ENCODE measurements at regions not wholly inside any gene's neighbourhood (a gene's known extent, or its start where the extent isn't known, plus 50 kb on each side); places are given as distances from the start of the nearest gene placed in this dataset.
A peak's percentile ranks its signal among the peaks of the same experiment; 100 is the strongest.

DNA sequence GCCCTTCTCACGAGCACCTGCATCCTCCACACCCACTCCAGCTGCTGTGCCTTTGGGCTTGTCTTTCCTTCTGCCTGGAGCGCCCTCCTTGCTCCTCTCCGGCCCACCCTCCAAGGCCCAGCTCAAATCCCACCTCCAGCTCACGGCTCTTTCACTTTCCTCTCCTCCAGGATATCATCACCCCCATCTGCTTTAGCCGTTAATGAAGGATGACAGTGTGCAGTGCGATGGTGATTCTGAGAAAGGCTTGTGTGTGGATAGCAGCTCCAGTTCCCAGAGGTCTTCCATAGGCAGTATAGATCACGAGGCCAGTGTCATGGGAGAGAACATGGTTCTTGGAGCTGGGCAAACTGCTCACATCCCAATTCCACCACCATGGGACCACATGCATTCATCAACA, 237.4 kb downstream of the TLE3 start:
- peaks cover 16% of the 10 kb centered on the region for H3K9me1 ChIP-seq (ENCODE audit: insufficient read depth, low read length)
- in situ Hi-C loops (cut with MboI; ENCODE audit: low sequenced_read_pairs) (no loop called here), dilution Hi-C loops (cut with HindIII; ENCODE audit: low sequenced_read_pairs, unreplicated experiment) (no loop called here), intact Hi-C loops (cut with micrococcal nuclease) (loop anchor here (5.0 kb wide), 1 partner anchor 42 kb away; no protein-coding TSS in a partner anchor)
- no peak overlapping the region for H4K5ac ChIP-seq (ENCODE audit: low read depth, low read length)
- H3K4me2 ChIP-seq (ENCODE audit: low read depth, low read length) = no peak overlapping the region
- ATAC-seq (ENCODE audit: low read depth) (no peak), DNase-seq (no peak)
- no peak overlapping the region for H3K56ac ChIP-seq (ENCODE audit: extremely low read depth, insufficient read depth, low read length)
- peaks cover 4 to 12% of the 10 kb centered on the region in 2 experiments; a peak in 3 of 4 replicates for H3K79me1 ChIP-seq (ENCODE audit: low read depth in 1 of 2, low read length in 2 of 2)
- no peaks in the 10 kb centered on the region for H3K36me3 ChIP-seq (ENCODE audit: control insufficient read depth, insufficient read depth, low read length)
- H3K14ac ChIP-seq (replicated peaks; ENCODE audit: low read depth, low read length) = no peak overlapping the region
- H3K4me3 ChIP-seq (ENCODE audit: insufficient read depth, low read depth, low read length) = no peak overlapping the region
- H2AFZ ChIP-seq (replicated peaks; ENCODE audit: low read length, poor library complexity) = no peak overlapping the region
- H2AK9ac ChIP-seq (replicated peaks; ENCODE audit: low read depth, low read length, poor library complexity) = no peak overlapping the region
- peaks cover 20% of the 10 kb centered on the region for H3K4me1 ChIP-seq (ENCODE audit: control insufficient read depth, insufficient read depth, low read length)
- BruUV-seq (replicated peaks) = no TSS peak
- H2BK15ac ChIP-seq (ENCODE audit: low read depth, low read length) = peak overlapping the region; percentile 48; the same call in 1 of the 3 replicates
- ChIA-PET POLR2A (ENCODE audit: unreplicated experiment) (no interaction called here), CTCF (no interaction called here)
- H2AK5ac ChIP-seq (ENCODE audit: low read depth, low read length) = peak overlapping the region; percentile 27; the same call in 1 of the 2 replicates
- TF ChIP-seq RCOR1 (IDR thresholded peaks at IDR 0.05; ENCODE audit: insufficient replicate concordance, low read length) (no peak), SMC3 (IDR thresholded peaks at IDR 0.05; ENCODE audit: low read depth, low read length) (no peak), RFX5 (IDR thresholded peaks at IDR 0.05; ENCODE audit: low read depth, low read length) (no peak), MAFK (IDR thresholded peaks at IDR 0.05; ENCODE audit: low read depth, low read length) (no peak), CEBPB (IDR thresholded peaks at IDR 0.05; ENCODE audit: low read depth, low read length) (no peak), RAD21 (IDR thresholded peaks at IDR 0.05; ENCODE audit: low read length) (no peak), MAZ (IDR thresholded peaks at IDR 0.05; ENCODE audit: borderline replicate concordance, low read depth, low read length) (no peak), FOS (IDR thresholded peaks at IDR 0.05; ENCODE audit: low read depth, low read length) (no peak), CHD1 (IDR thresholded peaks at IDR 0.05; ENCODE audit: low read depth, low read length) (no peak), BHLHE40 (IDR thresholded peaks at IDR 0.05; ENCODE audit: low read depth, low read length) (no peak)
- TF ChIP-seq, protein P1, sequence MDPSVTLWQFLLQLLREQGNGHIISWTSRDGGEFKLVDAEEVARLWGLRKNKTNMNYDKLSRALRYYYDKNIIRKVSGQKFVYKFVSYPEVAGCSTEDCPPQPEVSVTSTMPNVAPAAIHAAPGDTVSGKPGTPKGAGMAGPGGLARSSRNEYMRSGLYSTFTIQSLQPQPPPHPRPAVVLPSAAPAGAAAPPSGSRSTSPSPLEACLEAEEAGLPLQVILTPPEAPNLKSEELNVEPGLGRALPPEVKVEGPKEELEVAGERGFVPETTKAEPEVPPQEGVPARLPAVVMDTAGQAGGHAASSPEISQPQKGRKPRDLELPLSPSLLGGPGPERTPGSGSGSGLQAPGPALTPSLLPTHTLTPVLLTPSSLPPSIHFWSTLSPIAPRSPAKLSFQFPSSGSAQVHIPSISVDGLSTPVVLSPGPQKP (IDR thresholded peaks at IDR 0.05; ENCODE audit: borderline replicate concordance, low read depth, low read length) = no peak
- H4K20me1 ChIP-seq (ENCODE audit: insufficient read depth, low read length) = no peaks in the 10 kb centered on the region
- no peak overlapping the region for H3K23ac ChIP-seq (ENCODE audit: low read depth, low read length)
- H3K9me3 ChIP-seq (ENCODE audit: control insufficient read depth, insufficient read depth, low read length) = no peaks in the 10 kb centered on the region
- peak overlapping the region; percentile 29; the same call in 1 of the 2 replicates for H2BK120ac ChIP-seq (ENCODE audit: low read depth, low read length)
- H2BK20ac ChIP-seq (ENCODE audit: low read depth, low read length) = 0 out of 2 replicates have a peak overlapping the region, but pooled peaks have one; percentile 3
- WGBS, 2 experiments (ENCODE audit: extremely low coverage in 2 of 2, insufficient read length in 1 of 2) = no CpG with 5 or more reads among the region's 7 CpGs
- H4K91ac ChIP-seq (ENCODE audit: insufficient read depth, low read depth, low read length) = no peak overlapping the region
- H2BK5ac ChIP-seq (ENCODE audit: low read depth, low read length, poor library complexity, severe bottlenecking) = no peak overlapping the region
- H3K9ac ChIP-seq (ENCODE audit: low read depth, low read length) = no peak overlapping the region
- no peaks in the 10 kb centered on the region for H3K27me3 ChIP-seq (ENCODE audit: control insufficient read depth, insufficient read depth, low read length)
- H3K18ac ChIP-seq (ENCODE audit: low read depth, low read length) = no peak overlapping the region
- no peak overlapping the region for H3K27ac ChIP-seq (ENCODE audit: insufficient read depth, low read length)
- no peak overlapping the region for H4K8ac ChIP-seq (ENCODE audit: low read depth in 2 of 2, low read length in 2 of 2)
- no peak overlapping the region for H3K4ac ChIP-seq (ENCODE audit: low read depth, low read length)
